GM12872 (cell line): ENCODE measurements at regions not wholly inside any gene's neighbourhood (a gene's known extent, or its start where the extent isn't known, plus 50 kb on each side); places are given as distances from the start of the nearest gene placed in this dataset.

Source experiments
- CTCF ChIP-seq: IDR thresholded peaks from 3 replicates; pipeline ENCODE4 v1.5.1; 2011; ENCODE audit warnings: low read depth, mild to moderate bottlenecking, low read length, moderate library complexity; ENCODE audit not compliant: insufficient read depth

- no peak for TF ChIP-seq CTCF
Observed at GRCh38 chr6:28597217-28597835, 71.6 kb downstream of the GPX5 start.

- no peak for TF ChIP-seq CTCF
Observed at GRCh38 chr6:28597924-28598722, 72.4 kb downstream of the GPX5 start.

GRCh38 chr6:28598757-28599686, 73.3 kb downstream of the GPX5 start:
- no peak for TF ChIP-seq CTCF

- no peak for TF ChIP-seq CTCF
Observed at GRCh38 chr6:28600245-28600644, 74.6 kb downstream of the GPX5 start.

- TF ChIP-seq CTCF = no peak
Observed at GRCh38 chr6:28603891-28604290, 78.2 kb downstream of the GPX5 start.

GRCh38 chr6:28606424-28607391, 81.0 kb downstream of the GPX5 start:
- peak; percentile 51; the same call in 2 of the 3 replicates for TF ChIP-seq CTCF
